GM13976 (cell line): ENCODE measurements at regions not wholly inside any gene's neighbourhood (a gene's known extent, or its start where the extent isn't known, plus 50 kb on each side); places are given as distances from the start of the nearest gene placed in this dataset.

Experiments used
- DNase-seq: peaks from one replicate; pipeline ENCODE4 v3.0.0; 2012; ENCODE audit warnings: low spot score
- CTCF ChIP-seq: IDR thresholded peaks from 2 replicates; pipeline ENCODE4 v1.5.1; 2012; ENCODE audit warnings: borderline replicate concordance, mild to moderate bottlenecking; ENCODE audit not compliant: insufficient read depth; ENCODE audit errors: extremely low read depth, missing control alignments, control extremely low read depth
- in situ Hi-C: fragments of 300-500 bp; cut with MboI; formaldehyde crosslinking; loops from one replicate; pipeline ENCODE4 v1.12.0; 2022; ENCODE audit warnings: low sequenced_read_pairs, mixed read lengths, inconsistent platforms; ENCODE audit not compliant: unreplicated experiment

- no peak for TF ChIP-seq CTCF
- DNase-seq: no peak
- in situ Hi-C loops: loop anchor here (10.0 kb wide), 1 partner anchor 199 kb away; the partner anchor contains the start of genes KLLN and PTEN
These were observed 200.6 kb downstream of the PTEN start for GRCh38 chr10:88063861-88064557.

GRCh38 chr10:88064608-88065382, 201.4 kb downstream of the PTEN start:
- DNase-seq: peak; percentile 32
- in situ Hi-C loops: loop anchor here (10.0 kb wide), 1 partner anchor 200 kb away; the partner anchor contains the start of genes KLLN and PTEN
- TF ChIP-seq CTCF: no peak

- TF ChIP-seq CTCF: no peak
- no peak for DNase-seq
- in situ Hi-C loops: loop anchor here (10.0 kb wide), 1 partner anchor 201 kb away; the partner anchor contains the start of genes KLLN and PTEN
These were observed 202.1 kb downstream of the PTEN start for GRCh38 chr10:88065383-88066049.

GRCh38 chr10:88066319-88066718, 202.9 kb downstream of the PTEN start:
- TF ChIP-seq CTCF: no peak
- no peak for DNase-seq
- in situ Hi-C loops: loop anchor here (10.0 kb wide), 1 partner anchor 202 kb away; the partner anchor contains the start of genes KLLN and PTEN

- no peak for DNase-seq
- in situ Hi-C loops: loop anchor here (10.0 kb wide), 1 partner anchor 202 kb away; the partner anchor contains the start of genes KLLN and PTEN
These were observed 203.5 kb downstream of the PTEN start for GRCh38 chr10:88066876-88067275.

More at GRCh38 chr10:88066876-88067275, 203.5 kb downstream of the PTEN start:
- no peak for TF ChIP-seq CTCF
